ENCODE measurements at regions not wholly inside any gene's neighbourhood (a gene's known extent, or its start where the extent isn't known, plus 50 kb on each side); places are given as distances from the start of the nearest gene placed in this dataset.
"Not testable (repeated sequence)": the region's sequence is repeated elsewhere in the genome, so short reads cannot be mapped to it uniquely, and the experiment has no call there.

GRCh38 chr2:39902103-39902502 is 123.0 kb upstream of the THUMPD2 start:
- H3K36me3 ChIP-seq (ENCODE audit: control insufficient read depth in 2 of 2, insufficient read depth in 2 of 2, low read length in 2 of 2) = no peaks in the 10 kb centered on the region
- no peaks in the 10 kb centered on the region for H3K27me3 ChIP-seq (ENCODE audit: control insufficient read depth in 1 of 2, insufficient read depth in 2 of 2, low read length in 2 of 2)
- H3K4me3 ChIP-seq (ENCODE audit: low read length in 2 of 2) = no peak overlapping the region
- H3K4me1 ChIP-seq (ENCODE audit: control insufficient read depth, insufficient read depth, low read length) = no peaks in the 10 kb centered on the region
- H3K9me3 ChIP-seq (ENCODE audit: control insufficient read depth in 2 of 2, low read length in 2 of 2) = no peaks in the 10 kb centered on the region
- H3K9ac ChIP-seq (ENCODE audit: low read length in 2 of 2) = no peak overlapping the region
- no peak overlapping the region for H3K27ac ChIP-seq (ENCODE audit: low read length)

- H3K4me1 ChIP-seq (ENCODE audit: control insufficient read depth, insufficient read depth, low read length) = no peaks in the 10 kb centered on the region
- H3K9me3 ChIP-seq (ENCODE audit: control insufficient read depth in 2 of 2, low read length in 2 of 2) = no peaks in the 10 kb centered on the region
- H3K4me3 ChIP-seq (ENCODE audit: low read length in 2 of 2) = no peak overlapping the region
- no peaks in the 10 kb centered on the region for H3K27me3 ChIP-seq (ENCODE audit: control insufficient read depth in 1 of 2, insufficient read depth in 2 of 2, low read length in 2 of 2)
- no peak overlapping the region for H3K27ac ChIP-seq (ENCODE audit: low read length)
- no peak overlapping the region for H3K9ac ChIP-seq (ENCODE audit: low read length in 2 of 2)
- no peaks in the 10 kb centered on the region for H3K36me3 ChIP-seq (ENCODE audit: control insufficient read depth in 2 of 2, insufficient read depth in 2 of 2, low read length in 2 of 2)
These were observed 119.9 kb upstream of the THUMPD2 start for GRCh38 chr2:39898934-39899333.

DNA sequence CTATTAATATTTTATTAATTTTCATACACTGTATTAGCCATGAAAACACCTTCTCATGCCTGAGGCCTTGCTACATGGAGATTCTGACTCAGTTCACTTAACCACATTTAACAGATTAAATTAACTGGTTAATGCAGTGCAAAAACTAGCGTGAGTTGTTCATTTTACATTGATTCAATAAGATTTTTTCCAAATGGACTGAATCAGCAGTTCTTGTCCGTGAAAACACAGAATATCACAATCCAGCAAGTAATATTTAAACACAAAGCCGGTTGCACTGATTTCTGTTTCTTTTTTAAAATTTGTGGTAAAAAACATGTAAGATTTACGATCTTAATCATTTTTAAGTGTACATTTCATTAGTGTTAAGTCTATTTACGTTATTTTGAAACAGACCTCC is 118.2 kb upstream of the THUMPD2 start:
- no peak overlapping the region for H3K4me3 ChIP-seq (ENCODE audit: low read length in 2 of 2)
- no peak overlapping the region for H3K9ac ChIP-seq (ENCODE audit: low read length in 2 of 2)
- no peak overlapping the region for H3K27ac ChIP-seq (ENCODE audit: low read length)
- H3K27me3 ChIP-seq (ENCODE audit: control insufficient read depth in 1 of 2, insufficient read depth in 2 of 2, low read length in 2 of 2) = no peaks in the 10 kb centered on the region
- no peaks in the 10 kb centered on the region for H3K4me1 ChIP-seq (ENCODE audit: control insufficient read depth, insufficient read depth, low read length)
- no peaks in the 10 kb centered on the region for H3K36me3 ChIP-seq (ENCODE audit: control insufficient read depth in 2 of 2, insufficient read depth in 2 of 2, low read length in 2 of 2)
- H3K9me3 ChIP-seq (ENCODE audit: control insufficient read depth in 2 of 2, low read length in 2 of 2) = no peaks in the 10 kb centered on the region

DNA sequence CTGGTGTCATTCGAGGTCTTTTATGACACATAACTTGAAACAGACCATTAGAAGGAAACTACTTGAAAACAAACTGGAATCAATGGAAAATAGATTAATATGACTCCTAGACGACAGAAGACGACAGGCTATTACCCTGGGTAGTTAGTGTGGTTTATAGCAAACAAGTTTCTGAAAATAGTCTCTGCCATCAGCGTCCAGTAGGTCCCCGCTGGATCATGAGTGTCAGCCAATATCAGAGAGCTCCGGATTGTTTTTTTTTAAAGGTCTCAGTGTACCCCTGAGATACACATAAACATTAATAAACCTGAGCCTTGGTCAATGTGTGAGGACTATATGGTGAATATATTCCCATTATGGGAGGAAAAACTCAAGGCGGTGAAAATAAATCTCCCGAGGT is 115.0 kb upstream of the THUMPD2 start:
- H3K27ac ChIP-seq (ENCODE audit: low read length) = no peak overlapping the region
- H3K9me3 ChIP-seq (ENCODE audit: control insufficient read depth in 2 of 2, low read length in 2 of 2) = no peaks in the 10 kb centered on the region
- H3K36me3 ChIP-seq (ENCODE audit: control insufficient read depth in 2 of 2, insufficient read depth in 2 of 2, low read length in 2 of 2) = no peaks in the 10 kb centered on the region
- H3K4me3 ChIP-seq (ENCODE audit: low read length in 2 of 2) = no peak overlapping the region
- no peak overlapping the region for H3K9ac ChIP-seq (ENCODE audit: low read length in 2 of 2)
- no peaks in the 10 kb centered on the region for H3K27me3 ChIP-seq (ENCODE audit: control insufficient read depth in 1 of 2, insufficient read depth in 2 of 2, low read length in 2 of 2)
- H3K4me1 ChIP-seq (ENCODE audit: control insufficient read depth, insufficient read depth, low read length) = peaks cover 2% of the 10 kb centered on the region

DNA sequence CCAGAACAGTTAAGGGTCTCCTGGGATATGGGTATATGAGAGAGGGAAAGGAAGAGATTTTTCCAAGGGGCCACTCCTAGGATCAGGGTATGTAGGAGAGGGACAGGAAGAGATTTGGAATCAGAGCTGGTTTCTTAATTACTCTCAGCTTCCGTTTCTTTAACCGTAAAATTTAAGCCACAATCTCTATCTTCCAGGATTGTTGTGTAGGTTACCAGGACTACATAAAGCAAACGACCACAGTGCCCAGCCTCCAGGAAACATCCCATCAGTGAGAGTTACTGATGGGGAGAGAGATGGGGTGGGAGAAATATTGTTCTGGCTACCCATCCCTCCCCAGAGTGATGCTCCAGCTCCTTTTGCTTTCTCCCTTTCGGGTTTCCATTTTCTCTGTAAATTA is 114.6 kb upstream of the THUMPD2 start:
- no peaks in the 10 kb centered on the region for H3K27me3 ChIP-seq (ENCODE audit: control insufficient read depth in 1 of 2, insufficient read depth in 2 of 2, low read length in 2 of 2)
- H3K9me3 ChIP-seq (ENCODE audit: control insufficient read depth in 2 of 2, low read length in 2 of 2) = no peaks in the 10 kb centered on the region
- no peak overlapping the region for H3K4me3 ChIP-seq (ENCODE audit: low read length in 2 of 2)
- no peaks in the 10 kb centered on the region for H3K36me3 ChIP-seq (ENCODE audit: control insufficient read depth in 2 of 2, insufficient read depth in 2 of 2, low read length in 2 of 2)
- peaks cover 2% of the 10 kb centered on the region for H3K4me1 ChIP-seq (ENCODE audit: control insufficient read depth, insufficient read depth, low read length)
- no peak overlapping the region for H3K27ac ChIP-seq (ENCODE audit: low read length)
- H3K9ac ChIP-seq (ENCODE audit: low read length in 2 of 2) = no peak overlapping the region

- Histone ChIP-seq H3K4me1 (ENCODE audit: control insufficient read depth, insufficient read depth, low read length) (peaks cover 8% of the 10 kb centered on the region), H3K4me3 (ENCODE audit: low read length in 2 of 2) (no peak overlapping the region), H3K27ac (ENCODE audit: low read length) (peak overlapping the region; percentile 42)
These were observed 102.9 kb upstream of the THUMPD2 start for GRCh38 chr2:39881948-39882347.

GRCh38 chr2:39881494-39881893 is 102.4 kb upstream of the THUMPD2 start:
- Histone ChIP-seq H3K9ac (ENCODE audit: low read length in 2 of 2) (no peak overlapping the region), H3K9me3 (ENCODE audit: control insufficient read depth in 2 of 2, low read length in 2 of 2) (peaks cover 0 to 2% of the 10 kb centered on the region in 2 donors), H3K27ac (ENCODE audit: low read length) (no peak overlapping the region), H3K27me3 (ENCODE audit: control insufficient read depth in 1 of 2, insufficient read depth in 2 of 2, low read length in 2 of 2) (no peaks in the 10 kb centered on the region), H3K4me3 (ENCODE audit: low read length in 2 of 2) (no peak overlapping the region), H3K36me3 (ENCODE audit: control insufficient read depth in 2 of 2, insufficient read depth in 2 of 2, low read length in 2 of 2) (no peaks in the 10 kb centered on the region), H3K4me1 (ENCODE audit: control insufficient read depth, insufficient read depth, low read length) (peaks cover 8% of the 10 kb centered on the region)

More at GRCh38 chr2:39881948-39882347, 102.9 kb upstream of the THUMPD2 start:
- Histone ChIP-seq H3K36me3 (ENCODE audit: control insufficient read depth in 2 of 2, insufficient read depth in 2 of 2, low read length in 2 of 2) (no peaks in the 10 kb centered on the region), H3K9ac (ENCODE audit: low read length in 2 of 2) (no peak overlapping the region), H3K27me3 (ENCODE audit: control insufficient read depth in 1 of 2, insufficient read depth in 2 of 2, low read length in 2 of 2) (no peaks in the 10 kb centered on the region), H3K9me3 (ENCODE audit: control insufficient read depth in 2 of 2, low read length in 2 of 2) (peaks cover 0 to 2% of the 10 kb centered on the region in 2 donors)

DNA sequence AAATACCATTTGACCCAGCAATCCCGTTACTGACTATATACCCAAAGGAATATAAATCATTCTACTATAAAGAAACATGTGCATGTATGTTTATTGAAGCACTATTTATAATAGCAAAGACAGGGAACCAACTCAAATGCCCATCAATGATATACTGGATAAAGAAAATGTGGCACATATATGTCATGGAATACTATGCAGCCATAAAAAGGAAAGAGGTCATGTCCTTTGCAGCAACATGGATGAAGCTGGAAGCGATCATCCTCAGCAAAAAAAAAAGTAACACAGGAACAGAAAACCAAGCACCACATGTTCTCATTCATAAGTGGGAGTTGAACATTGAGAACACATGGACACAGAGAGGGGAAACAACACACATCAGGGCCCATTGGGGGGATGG is 99.9 kb upstream of the THUMPD2 start:
- H3K36me3 ChIP-seq (ENCODE audit: control insufficient read depth in 2 of 2, insufficient read depth in 2 of 2, low read length in 2 of 2); H3K27ac ChIP-seq (ENCODE audit: low read length); H3K27me3 ChIP-seq (ENCODE audit: control insufficient read depth in 1 of 2, insufficient read depth in 2 of 2, low read length in 2 of 2); H3K4me3 ChIP-seq (ENCODE audit: low read length in 2 of 2); H3K9ac ChIP-seq (ENCODE audit: low read length in 2 of 2); H3K9me3 ChIP-seq (ENCODE audit: control insufficient read depth in 2 of 2, low read length in 2 of 2): not testable (repeated sequence)
- H3K4me1 ChIP-seq (ENCODE audit: control insufficient read depth, insufficient read depth, low read length) = peaks cover 22% of the 10 kb centered on the region

DNA sequence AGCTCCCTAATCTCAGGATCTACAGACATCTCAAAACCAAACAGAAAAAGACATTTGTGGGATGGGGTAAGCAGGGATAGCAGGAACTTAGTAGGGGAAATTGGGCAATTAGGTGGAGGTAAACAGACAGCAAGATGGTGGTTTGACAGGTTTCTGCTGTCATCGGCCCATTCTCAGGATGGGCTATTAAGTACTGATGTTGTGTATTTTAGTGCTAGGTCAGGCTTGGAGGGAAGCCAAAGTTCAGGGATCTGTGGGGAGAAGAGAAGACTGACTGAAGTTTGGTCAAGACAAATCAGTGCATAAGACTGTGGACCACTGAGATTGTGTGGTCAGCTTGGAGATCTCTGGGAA is 96.8 kb upstream of the THUMPD2 start:
- Histone ChIP-seq H3K27ac (ENCODE audit: low read length) (peak overlapping the region; percentile 49), H3K27me3 (ENCODE audit: control insufficient read depth in 1 of 2, insufficient read depth in 2 of 2, low read length in 2 of 2) (no peaks in the 10 kb centered on the region), H3K4me1 (ENCODE audit: control insufficient read depth, insufficient read depth, low read length) (peaks cover 13% of the 10 kb centered on the region), H3K9ac (ENCODE audit: low read length in 2 of 2) (no peak overlapping the region), H3K9me3 (ENCODE audit: control insufficient read depth in 2 of 2, low read length in 2 of 2) (peaks cover 0 to 2% of the 10 kb centered on the region in 2 donors), H3K36me3 (ENCODE audit: control insufficient read depth in 2 of 2, insufficient read depth in 2 of 2, low read length in 2 of 2) (no peaks in the 10 kb centered on the region), H3K4me3 (ENCODE audit: low read length in 2 of 2) (peak overlapping the region in 1 of 2 donors; percentile 10)

DNA sequence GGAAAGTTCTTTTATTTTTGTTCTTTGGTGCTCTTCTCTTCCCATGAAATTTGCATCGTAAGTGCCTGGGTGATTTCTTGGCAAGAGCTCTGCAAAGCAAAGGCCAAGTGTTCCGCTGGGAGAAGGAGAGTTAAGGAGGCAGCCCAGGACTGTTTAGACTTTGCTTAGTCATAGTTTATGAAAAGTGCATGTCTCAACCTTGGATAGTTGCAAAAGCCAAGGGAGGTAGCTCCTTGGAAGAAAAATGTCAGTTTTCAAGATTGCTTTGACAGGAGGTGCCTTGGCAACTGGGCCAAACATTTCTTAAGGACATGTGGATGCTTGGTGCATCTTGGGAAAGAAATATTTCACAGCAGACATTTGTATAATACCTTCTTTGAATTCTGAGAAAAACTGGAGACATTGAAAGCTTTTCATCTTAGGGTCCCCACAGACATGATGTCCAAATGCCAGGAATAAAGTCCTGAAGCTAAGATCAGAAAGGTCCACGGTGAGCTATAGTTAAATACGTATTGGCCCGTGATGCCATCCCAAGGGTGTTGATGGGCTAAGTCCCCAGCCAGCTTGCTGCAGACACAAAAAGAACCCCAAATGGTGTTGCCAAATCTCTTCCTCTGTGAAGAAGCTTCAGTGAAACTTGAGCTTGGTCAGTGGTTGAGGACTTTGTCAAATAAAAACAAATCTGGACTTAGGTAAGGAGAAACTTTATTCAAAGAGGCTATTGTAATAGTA is 96.3 kb upstream of the THUMPD2 start:
- Histone ChIP-seq H3K36me3 (ENCODE audit: control insufficient read depth in 2 of 2, insufficient read depth in 2 of 2, low read length in 2 of 2) (no peaks in the 10 kb centered on the region), H3K27me3 (ENCODE audit: control insufficient read depth in 1 of 2, insufficient read depth in 2 of 2, low read length in 2 of 2) (no peaks in the 10 kb centered on the region), H3K27ac (ENCODE audit: low read length) (peak overlapping the region; percentile 49), H3K4me3 (ENCODE audit: low read length in 2 of 2) (peak overlapping the region in 1 of 2 donors; percentile 10), H3K9me3 (ENCODE audit: control insufficient read depth in 2 of 2, low read length in 2 of 2) (peaks cover 0 to 2% of the 10 kb centered on the region in 2 donors), H3K9ac (ENCODE audit: low read length in 2 of 2) (no peak overlapping the region), H3K4me1 (ENCODE audit: control insufficient read depth, insufficient read depth, low read length) (peaks cover 14% of the 10 kb centered on the region)

- no peak overlapping the region for H3K4me3 ChIP-seq (ENCODE audit: low read length in 2 of 2)
- peaks cover 16% of the 10 kb centered on the region for H3K4me1 ChIP-seq (ENCODE audit: control insufficient read depth, insufficient read depth, low read length)
- H3K27ac ChIP-seq (ENCODE audit: low read length) = no peak overlapping the region
- H3K9ac ChIP-seq (ENCODE audit: low read length in 2 of 2) = no peak overlapping the region
- H3K36me3 ChIP-seq (ENCODE audit: control insufficient read depth in 2 of 2, insufficient read depth in 2 of 2, low read length in 2 of 2) = no peaks in the 10 kb centered on the region
- no peaks in the 10 kb centered on the region for H3K27me3 ChIP-seq (ENCODE audit: control insufficient read depth in 1 of 2, insufficient read depth in 2 of 2, low read length in 2 of 2)
- H3K9me3 ChIP-seq (ENCODE audit: control insufficient read depth in 2 of 2, low read length in 2 of 2) = peaks cover 0 to 2% of the 10 kb centered on the region in 2 donors
These were observed 95.2 kb upstream of the THUMPD2 start for GRCh38 chr2:39874236-39874635.
